ENCODE measurements at regions not wholly inside any gene's neighbourhood (a gene's known extent, or its start where the extent isn't known, plus 50 kb on each side); places are given as distances from the start of the nearest gene placed in this dataset.

DNA sequence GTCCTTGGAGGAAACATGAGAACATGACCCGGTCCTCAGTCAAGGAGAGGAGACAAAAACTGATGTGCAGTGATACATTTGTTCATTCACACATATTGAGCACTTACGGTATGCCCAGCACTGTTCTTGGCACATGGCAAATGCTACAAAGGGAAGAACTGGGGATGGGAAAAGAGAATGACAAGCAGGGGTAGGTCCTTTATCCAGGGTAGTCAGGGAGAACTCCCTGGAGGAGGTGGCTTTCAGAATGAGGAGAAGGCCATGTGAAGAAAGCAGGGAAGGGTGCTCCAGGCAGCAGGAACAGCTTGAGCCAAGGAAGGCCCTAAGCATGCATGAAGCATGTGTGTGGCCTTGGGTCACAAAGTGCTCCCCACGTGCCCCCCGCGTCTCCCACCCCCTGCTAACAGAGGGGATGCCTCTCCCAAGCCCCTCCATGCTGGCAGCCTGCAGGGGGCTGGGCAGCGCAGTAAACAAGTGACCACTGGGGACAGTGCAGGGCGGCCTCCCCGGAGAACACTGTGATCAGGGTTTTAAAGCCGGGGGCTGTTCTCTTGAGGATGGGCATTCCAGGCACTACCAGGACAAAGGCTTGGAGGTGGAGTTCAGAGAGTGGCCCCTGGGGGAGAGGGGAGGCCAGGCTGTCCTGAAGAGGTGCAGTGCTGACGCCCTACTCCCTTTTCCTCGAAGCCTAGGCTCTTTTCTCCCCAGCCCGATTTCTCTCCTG is 71.0 kb downstream of the PHETA1 start:
- no peak for TF ChIP-seq SPI1 (IDR thresholded peaks at IDR 0.05; ENCODE audit: borderline replicate concordance, insufficient read depth, low read depth, low read length)
- TF ChIP-seq, protein P1, sequence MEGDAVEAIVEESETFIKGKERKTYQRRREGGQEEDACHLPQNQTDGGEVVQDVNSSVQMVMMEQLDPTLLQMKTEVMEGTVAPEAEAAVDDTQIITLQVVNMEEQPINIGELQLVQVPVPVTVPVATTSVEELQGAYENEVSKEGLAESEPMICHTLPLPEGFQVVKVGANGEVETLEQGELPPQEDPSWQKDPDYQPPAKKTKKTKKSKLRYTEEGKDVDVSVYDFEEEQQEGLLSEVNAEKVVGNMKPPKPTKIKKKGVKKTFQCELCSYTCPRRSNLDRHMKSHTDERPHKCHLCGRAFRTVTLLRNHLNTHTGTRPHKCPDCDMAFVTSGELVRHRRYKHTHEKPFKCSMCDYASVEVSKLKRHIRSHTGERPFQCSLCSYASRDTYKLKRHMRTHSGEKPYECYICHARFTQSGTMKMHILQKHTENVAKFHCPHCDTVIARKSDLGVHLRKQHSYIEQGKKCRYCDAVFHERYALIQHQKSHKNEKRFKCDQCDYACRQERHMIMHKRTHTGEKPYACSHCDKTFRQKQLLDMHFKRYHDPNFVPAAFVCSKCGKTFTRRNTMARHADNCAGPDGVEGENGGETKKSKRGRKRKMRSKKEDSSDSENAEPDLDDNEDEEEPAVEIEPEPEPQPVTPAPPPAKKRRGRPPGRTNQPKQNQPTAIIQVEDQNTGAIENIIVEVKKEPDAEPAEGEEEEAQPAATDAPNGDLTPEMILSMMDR (IDR thresholded peaks at IDR 0.05 in 2 of 3, conservative IDR thresholded peaks at IDR 0.05 in 1 of 3; ENCODE audit: control insufficient read depth in 2 of 3, extremely low read depth in 1 of 3, insufficient read depth in 1 of 3, low read depth in 3 of 3, low read length in 3 of 3): no peak
- TF ChIP-seq, protein P2, sequence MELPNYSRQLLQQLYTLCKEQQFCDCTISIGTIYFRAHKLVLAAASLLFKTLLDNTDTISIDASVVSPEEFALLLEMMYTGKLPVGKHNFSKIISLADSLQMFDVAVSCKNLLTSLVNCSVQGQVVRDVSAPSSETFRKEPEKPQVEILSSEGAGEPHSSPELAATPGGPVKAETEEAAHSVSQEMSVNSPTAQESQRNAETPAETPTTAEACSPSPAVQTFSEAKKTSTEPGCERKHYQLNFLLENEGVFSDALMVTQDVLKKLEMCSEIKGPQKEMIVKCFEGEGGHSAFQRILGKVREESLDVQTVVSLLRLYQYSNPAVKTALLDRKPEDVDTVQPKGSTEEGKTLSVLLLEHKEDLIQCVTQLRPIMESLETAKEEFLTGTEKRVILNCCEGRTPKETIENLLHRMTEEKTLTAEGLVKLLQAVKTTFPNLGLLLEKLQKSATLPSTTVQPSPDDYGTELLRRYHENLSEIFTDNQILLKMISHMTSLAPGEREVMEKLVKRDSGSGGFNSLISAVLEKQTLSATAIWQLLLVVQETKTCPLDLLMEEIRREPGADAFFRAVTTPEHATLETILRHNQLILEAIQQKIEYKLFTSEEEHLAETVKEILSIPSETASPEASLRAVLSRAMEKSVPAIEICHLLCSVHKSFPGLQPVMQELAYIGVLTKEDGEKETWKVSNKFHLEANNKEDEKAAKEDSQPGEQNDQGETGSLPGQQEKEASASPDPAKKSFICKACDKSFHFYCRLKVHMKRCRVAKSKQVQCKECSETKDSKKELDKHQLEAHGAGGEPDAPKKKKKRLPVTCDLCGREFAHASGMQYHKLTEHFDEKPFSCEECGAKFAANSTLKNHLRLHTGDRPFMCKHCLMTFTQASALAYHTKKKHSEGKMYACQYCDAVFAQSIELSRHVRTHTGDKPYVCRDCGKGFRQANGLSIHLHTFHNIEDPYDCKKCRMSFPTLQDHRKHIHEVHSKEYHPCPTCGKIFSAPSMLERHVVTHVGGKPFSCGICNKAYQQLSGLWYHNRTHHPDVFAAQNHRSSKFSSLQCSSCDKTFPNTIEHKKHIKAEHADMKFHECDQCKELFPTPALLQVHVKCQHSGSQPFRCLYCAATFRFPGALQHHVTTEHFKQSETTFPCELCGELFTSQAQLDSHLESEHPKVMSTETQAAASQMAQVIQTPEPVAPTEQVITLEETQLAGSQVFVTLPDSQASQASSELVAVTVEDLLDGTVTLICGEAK (IDR thresholded peaks at IDR 0.05; ENCODE audit: borderline replicate concordance): no peak
- TF ChIP-seq CBX3 (IDR thresholded peaks at IDR 0.05; ENCODE audit: borderline replicate concordance, low read depth): no peak
- TF ChIP-seq POU2F2 (IDR thresholded peaks at IDR 0.05; ENCODE audit: borderline replicate concordance, low read depth, low read length): no peak
- TF ChIP-seq EZH2 (IDR thresholded peaks at IDR 0.05; ENCODE audit: borderline replicate concordance, control insufficient read depth, low read depth, low read length): no peak
- TF ChIP-seq YY1 (IDR thresholded peaks at IDR 0.05; ENCODE audit: low read depth, low read length): no peak
